Mesenchymal stem cell (in vitro differentiated cells and primary cell): ENCODE measurements at regions not wholly inside any gene's neighbourhood (a gene's known extent, or its start where the extent isn't known, plus 50 kb on each side); places are given as distances from the start of the nearest gene placed in this dataset.

Source experiments
- DNase-seq: peaks from one replicate; pipeline ENCODE4 v3.0.0-alpha.2; 2013
- H2AFZ ChIP-seq: one replicate; pipeline ENCODE4 v1.6.1; 2013; ENCODE audit warnings: low read depth, mild to moderate bottlenecking, control low read depth, inconsistent platforms, low read length, moderate library complexity
- H2AK5ac ChIP-seq: 2 replicates; pipeline ENCODE4 v1.6.1; 2013; ENCODE audit warnings: low read length, moderate library complexity, mild to moderate bottlenecking, inconsistent platforms; ENCODE audit not compliant: severe bottlenecking
- H2BK120ac ChIP-seq: one replicate; pipeline ENCODE4 v1.6.1; 2013; ENCODE audit warnings: low read depth, mild to moderate bottlenecking, inconsistent platforms, low read length, moderate library complexity
- H2BK12ac ChIP-seq, 2 experiments: one replicate each; pipeline ENCODE4 v1.6.1; 2013; ENCODE audit warnings: inconsistent platforms in 2 of 2, low read length in 2 of 2, mild to moderate bottlenecking in 2 of 2, moderate library complexity in 2 of 2, control low read depth in 1 of 2
- H2BK15ac ChIP-seq: one replicate; pipeline ENCODE4 v1.6.1; 2013; ENCODE audit warnings: mild to moderate bottlenecking, low read depth, inconsistent platforms; ENCODE audit not compliant: poor library complexity, severe bottlenecking
- H2BK5ac ChIP-seq: 2 replicates; pipeline ENCODE4 v1.6.1; 2013; ENCODE audit warnings: low read depth, mild to moderate bottlenecking, low read length, control low read depth, inconsistent platforms; ENCODE audit not compliant: poor library complexity, severe bottlenecking
- H3K14ac ChIP-seq, 2 experiments: one replicate each; pipeline ENCODE4 v1.6.1; 2013; ENCODE audit warnings: inconsistent platforms in 2 of 2, low read length in 2 of 2, control low read depth in 1 of 2, mild to moderate bottlenecking in 1 of 2, moderate library complexity in 1 of 2
- H3K18ac ChIP-seq, 2 experiments: one replicate each; pipeline ENCODE4 v1.6.1; 2013; ENCODE audit warnings: inconsistent platforms in 2 of 2, low read length in 2 of 2, control low read depth in 1 of 2, low read depth in 1 of 2, mild to moderate bottlenecking in 1 of 2
- H3K23ac ChIP-seq, 2 experiments: one replicate each; pipeline ENCODE4 v1.6.1; 2013; ENCODE audit warnings: inconsistent platforms in 2 of 2, low read length in 2 of 2, mild to moderate bottlenecking in 2 of 2, moderate library complexity in 2 of 2, control low read depth in 1 of 2
- H3K27ac ChIP-seq: 2 replicates; pipeline ENCODE4 v1.5.1; 2013; ENCODE audit warnings: mild to moderate bottlenecking, moderate library complexity, low read length, control low read depth, inconsistent platforms; ENCODE audit not compliant: poor library complexity, severe bottlenecking
- H3K27me3 ChIP-seq, 2 experiments: 2 replicates each; pipeline versions ENCODE4 v1.6.1 to v1.7.0; 2013; ENCODE audit warnings: low read length in 2 of 2, mild to moderate bottlenecking in 2 of 2, moderate library complexity in 2 of 2, control low read depth in 1 of 2, inconsistent platforms in 1 of 2; ENCODE audit not compliant: control insufficient read depth in 1 of 2, insufficient read depth in 1 of 2
- H3K36me3 ChIP-seq, 2 experiments: 2 replicates each; pipeline versions ENCODE4 v1.6.1 to v1.7.0; 2013; ENCODE audit warnings: low read length in 2 of 2, control low read depth in 1 of 2, inconsistent platforms in 1 of 2, low read depth in 1 of 2, mild to moderate bottlenecking in 1 of 2; ENCODE audit not compliant: insufficient read depth in 2 of 2, control insufficient read depth in 1 of 2
- H3K4ac ChIP-seq, 2 experiments: one replicate each; pipeline ENCODE4 v1.6.1; 2013; ENCODE audit warnings: inconsistent platforms in 2 of 2, low read length in 2 of 2, mild to moderate bottlenecking in 2 of 2, moderate library complexity in 2 of 2, control low read depth in 1 of 2, low read depth in 1 of 2
- H3K4me1 ChIP-seq: 2 replicates; pipeline ENCODE4 v1.6.1; 2013; ENCODE audit warnings: low read depth, low read length, control low read depth; ENCODE audit not compliant: control insufficient read depth, insufficient read depth
- H3K4me2 ChIP-seq: 2 replicates; pipeline ENCODE4 v1.6.1; 2013; ENCODE audit warnings: low read length, mild to moderate bottlenecking, inconsistent platforms; ENCODE audit not compliant: poor library complexity, severe bottlenecking
- H3K4me3 ChIP-seq, 2 experiments: 2 replicates each; pipeline versions ENCODE4 v1.5.1 to v1.7.0; 2013; ENCODE audit warnings: low read length in 2 of 2, mild to moderate bottlenecking in 2 of 2, control low read depth in 1 of 2, low read depth in 1 of 2; ENCODE audit not compliant: insufficient read depth in 1 of 2
- H3K79me1 ChIP-seq: replicated peaks from 2 replicates; pipeline ENCODE4 v1.6.1; 2013; ENCODE audit warnings: mild to moderate bottlenecking, control low read depth, low read length, inconsistent platforms; ENCODE audit not compliant: poor library complexity, severe bottlenecking
- H3K9ac ChIP-seq: 2 replicates; pipeline ENCODE4 v1.7.0; 2013; ENCODE audit warnings: mild to moderate bottlenecking, low read length, moderate library complexity
- H3K9me3 ChIP-seq: 2 replicates; pipeline ENCODE4 v1.7.0; 2013; ENCODE audit warnings: mild to moderate bottlenecking, low read length; ENCODE audit not compliant: control insufficient read depth
- H4K8ac ChIP-seq: one replicate; pipeline ENCODE4 v1.6.1; 2013; ENCODE audit warnings: inconsistent platforms, mild to moderate bottlenecking, low read length, moderate library complexity
- H4K91ac ChIP-seq: one replicate; pipeline ENCODE4 v1.6.1; 2013; ENCODE audit warnings: mild to moderate bottlenecking, low read length, inconsistent platforms
- WGBS: methylation state at CpG from one replicate; pipeline ENCODE4 v1.1.7; 2013; ENCODE audit warnings: mixed read lengths; 5-methylcytosine and 5-hydroxymethylcytosine counted together

- no peak overlapping the region for H3K14ac ChIP-seq
- no peak overlapping the region for H3K9ac ChIP-seq
- no peak overlapping the region for H3K23ac ChIP-seq
- H3K9me3 ChIP-seq: no peaks in the 10 kb centered on the region
- H2BK120ac ChIP-seq: no peak overlapping the region
- DNase-seq: no peak
- H2BK12ac ChIP-seq: no peak overlapping the region
- H3K36me3 ChIP-seq: no peaks in the 10 kb centered on the region
- no peak overlapping the region for H3K4ac ChIP-seq
- 24% methylated on average over 3 of the region's 3 CpGs for WGBS
- H3K18ac ChIP-seq: no peak overlapping the region
- no peak overlapping the region for H4K91ac ChIP-seq
- H2AFZ ChIP-seq: no peak overlapping the region
- H3K27ac ChIP-seq: no peak overlapping the region
- H3K4me3 ChIP-seq: no peak overlapping the region
- no peaks in the 10 kb centered on the region for H3K79me1 ChIP-seq
- no peak overlapping the region for H2AK5ac ChIP-seq
- peaks cover 44 to 54% of the 10 kb centered on the region in 2 experiments for H3K27me3 ChIP-seq
- H2BK5ac ChIP-seq: no peak overlapping the region
- no peak overlapping the region for H3K4me2 ChIP-seq
- H2BK15ac ChIP-seq: no peak overlapping the region
- no peaks in the 10 kb centered on the region for H3K4me1 ChIP-seq
- H4K8ac ChIP-seq: no peak overlapping the region
Measured at GRCh38 chr7:26538689-26539088, 247.0 kb downstream of the SNX10 start.

- Histone ChIP-seq H3K4ac (no peak overlapping the region), H4K91ac (no peak overlapping the region), H2AFZ (no peak overlapping the region), H3K9me3 (peaks cover 6% of the 10 kb centered on the region), H3K27ac (no peak overlapping the region), H2AK5ac (no peak overlapping the region), H4K8ac (no peak overlapping the region), H3K14ac (no peak overlapping the region), H3K79me1 (no peaks in the 10 kb centered on the region), H3K9ac (no peak overlapping the region), H3K23ac (no peak overlapping the region), H2BK5ac (no peak overlapping the region), H2BK15ac (no peak overlapping the region), H2BK120ac (no peak overlapping the region), H3K27me3 (peaks cover 10 to 24% of the 10 kb centered on the region in 2 experiments), H3K18ac (no peak overlapping the region), H3K4me3 (peak overlapping the region in 1 of 2 experiments; percentile 41), H3K4me2 (no peak overlapping the region), H3K4me1 (no peaks in the 10 kb centered on the region), H2BK12ac (no peak overlapping the region), H3K36me3 (no peaks in the 10 kb centered on the region)
- no peak for DNase-seq
- WGBS: 90% methylated on average over 10 of the region's 10 CpGs
Measured at GRCh38 chr7:26543340-26543739, 251.7 kb downstream of the SNX10 start.

- peaks cover 8 to 19% of the 10 kb centered on the region in 2 experiments for H3K27me3 ChIP-seq
- no peak overlapping the region for H3K27ac ChIP-seq
- no peaks in the 10 kb centered on the region for H3K36me3 ChIP-seq
- no peak overlapping the region for H2BK15ac ChIP-seq
- H4K8ac ChIP-seq: no peak overlapping the region
- H3K9me3 ChIP-seq: peaks cover 8% of the 10 kb centered on the region
- H4K91ac ChIP-seq: no peak overlapping the region
- no peak overlapping the region for H2AK5ac ChIP-seq
- DNase-seq: no peak
- no peaks in the 10 kb centered on the region for H3K79me1 ChIP-seq
- H3K4ac ChIP-seq: no peak overlapping the region
- no peaks in the 10 kb centered on the region for H3K4me1 ChIP-seq
- H3K4me3 ChIP-seq: no peak overlapping the region
- H3K18ac ChIP-seq: no peak overlapping the region
- no peak overlapping the region for H2BK5ac ChIP-seq
- H2BK120ac ChIP-seq: no peak overlapping the region
- H3K14ac ChIP-seq: no peak overlapping the region
- H3K9ac ChIP-seq: no peak overlapping the region
- no peak overlapping the region for H3K23ac ChIP-seq
- H3K4me2 ChIP-seq: no peak overlapping the region
- H2BK12ac ChIP-seq: no peak overlapping the region
- 98% methylated on average over 11 of the region's 11 CpGs for WGBS
- no peak overlapping the region for H2AFZ ChIP-seq
Measured at GRCh38 chr7:26543951-26544350, 252.3 kb downstream of the SNX10 start.

GRCh38 chr7:26546508-26547053 is 254.9 kb downstream of the SNX10 start:
- H3K79me1 ChIP-seq: no peaks in the 10 kb centered on the region
- no peak overlapping the region for H2BK15ac ChIP-seq
- H2AK5ac ChIP-seq: no peak overlapping the region
- no peaks in the 10 kb centered on the region for H3K36me3 ChIP-seq
- H3K9ac ChIP-seq: no peak overlapping the region
- peaks cover 8% of the 10 kb centered on the region for H3K9me3 ChIP-seq
- peaks cover 7 to 10% of the 10 kb centered on the region in 2 experiments for H3K27me3 ChIP-seq
- no peak overlapping the region for H3K23ac ChIP-seq
- H4K91ac ChIP-seq: no peak overlapping the region
- DNase-seq: no peak
- no peak overlapping the region for H3K14ac ChIP-seq
- no peak overlapping the region for H2BK5ac ChIP-seq
- no peak overlapping the region for H4K8ac ChIP-seq
- no peak overlapping the region for H2AFZ ChIP-seq
- H3K4ac ChIP-seq: no peak overlapping the region
- H3K18ac ChIP-seq: no peak overlapping the region
- no peak overlapping the region for H3K4me2 ChIP-seq
- no peak overlapping the region for H3K27ac ChIP-seq
- H3K4me3 ChIP-seq: no peak overlapping the region
- H2BK120ac ChIP-seq: no peak overlapping the region
- WGBS: 84% methylated on average over 13 of the region's 13 CpGs
- no peak overlapping the region for H2BK12ac ChIP-seq
- no peaks in the 10 kb centered on the region for H3K4me1 ChIP-seq
